Neural cell (in vitro differentiated cells): ENCODE measurements at regions not wholly inside any gene's neighbourhood (a gene's known extent, or its start where the extent isn't known, plus 50 kb on each side); places are given as distances from the start of the nearest gene placed in this dataset.
"Not testable (repeated sequence)": the region's sequence is repeated elsewhere in the genome, so short reads cannot be mapped to it uniquely, and the experiment has no call there.

ENCODE experiments used
- H2AFZ ChIP-seq: fragments of 200-600, 300-800 bp; sonication (generic), shearing (Covaris generic); 2 replicates; pipeline ENCODE4 v1.6.0; 2014; ENCODE audit warnings: low read depth, mild to moderate bottlenecking, antibody characterized with exemption, low read length, moderate library complexity
- H3F3A ChIP-seq: fragments of 200-600 bp; shearing (Covaris generic); 2 replicates; pipeline ENCODE4 v1.6.1; 2016; ENCODE audit warnings: mild to moderate bottlenecking, moderate library complexity, mixed read lengths, antibody characterized with exemption, low read length; ENCODE audit not compliant: insufficient read depth, poor library complexity, severe bottlenecking
- H3K27ac ChIP-seq: fragments of 200-600, 300-800 bp; sonication (generic), shearing (Covaris generic); 2 replicates; pipeline ENCODE4 v1.5.1; 2014; ENCODE audit warnings: mild to moderate bottlenecking, low read length, moderate library complexity
- H3K27me3 ChIP-seq: fragments of 300-800, 200-600 bp; sonication (generic), shearing (Covaris generic); 2 replicates; pipeline ENCODE4 v1.6.0; 2014; ENCODE audit warnings: mild to moderate bottlenecking, low read depth, low read length, moderate library complexity; ENCODE audit not compliant: insufficient read depth
- H3K36me3 ChIP-seq: fragments of 300-800, 200-600 bp; sonication (generic), shearing (Covaris generic); 2 replicates; pipeline ENCODE4 v1.5.1; 2014; ENCODE audit warnings: mild to moderate bottlenecking, antibody characterized with exemption, low read length, moderate library complexity; ENCODE audit not compliant: insufficient read depth
- H3K4me2 ChIP-seq: fragments of 300-800, 200-600 bp; sonication (generic), shearing (Covaris generic); 2 replicates; pipeline ENCODE4 v1.6.0; 2014; ENCODE audit warnings: mild to moderate bottlenecking, low read length
- H3K4me3 ChIP-seq: fragments of 300-800, 200-600 bp; sonication (generic), shearing (Covaris generic); 2 replicates; pipeline ENCODE4 v1.5.1; 2014; ENCODE audit warnings: mild to moderate bottlenecking, low read length, moderate library complexity
- H3K79me2 ChIP-seq: fragments of 200-600 bp; shearing (Covaris generic); replicated peaks from 2 replicates; pipeline ENCODE4 v1.6.0; 2014; ENCODE audit warnings: mild to moderate bottlenecking, low read length, moderate library complexity; ENCODE audit not compliant: insufficient read depth
- H3K9ac ChIP-seq: fragments of 300-800, 200-600 bp; sonication (generic), shearing (Covaris generic); 2 replicates; pipeline ENCODE4 v1.6.1; 2016; ENCODE audit warnings: mild to moderate bottlenecking, low read length, mixed read lengths
- H3K9me2 ChIP-seq: fragments of 200-600 bp; shearing (Covaris generic); 2 replicates; pipeline ENCODE4 v1.6.1; 2016; ENCODE audit warnings: mild to moderate bottlenecking, low read length, mixed read lengths; ENCODE audit not compliant: insufficient read depth
- H3K9me3 ChIP-seq: fragments of 200-600, 300-800 bp; sonication (generic), shearing (Covaris generic); 2 replicates; pipeline ENCODE4 v1.6.1; 2016; ENCODE audit warnings: mild to moderate bottlenecking, mixed run types, low read length, moderate library complexity, mixed read lengths
- H4K20me1 ChIP-seq: fragments of 200-600 bp; shearing (Covaris generic); 2 replicates; pipeline ENCODE4 v1.6.1; 2016; ENCODE audit warnings: mild to moderate bottlenecking, mixed run types; ENCODE audit not compliant: insufficient read depth
- CTCF ChIP-seq: fragments of 450-650 bp; IDR thresholded peaks from 2 replicates; pipeline ENCODE4 v1.5.1; 2014; ENCODE audit warnings: antibody characterized with exemption, mild to moderate bottlenecking, moderate library complexity; ENCODE audit not compliant: poor library complexity, severe bottlenecking
- EP300 ChIP-seq: fragments of 450-650 bp; conservative IDR thresholded peaks from 2 replicates; pipeline ENCODE4 v1.6.1; 2014; ENCODE audit warnings: antibody characterized with exemption, mild to moderate bottlenecking, moderate library complexity; ENCODE audit not compliant: poor library complexity, severe bottlenecking
- EZH2 ChIP-seq: fragments of 200-600, 300-800 bp; shearing (Covaris generic), sonication (generic); IDR thresholded peaks from 2 replicates; pipeline ENCODE4 v1.6.1; 2014; ENCODE audit warnings: antibody characterized with exemption, low read length, borderline replicate concordance, mild to moderate bottlenecking; ENCODE audit not compliant: insufficient read depth, poor library complexity, severe bottlenecking
- MXI1 ChIP-seq: fragments of 450-650 bp; conservative IDR thresholded peaks from 2 replicates; pipeline ENCODE4 v1.6.1; 2014; ENCODE audit warnings: antibody characterized with exemption, mild to moderate bottlenecking; ENCODE audit not compliant: poor library complexity, severe bottlenecking
- POLR2AphosphoS5 ChIP-seq: IDR thresholded peaks from 2 replicates; pipeline ENCODE4 v1.6.1; 2012
- RAD21 ChIP-seq: fragments of 450-650 bp; conservative IDR thresholded peaks from 2 replicates; pipeline ENCODE4 v1.6.1; 2014; ENCODE audit warnings: antibody characterized with exemption, mild to moderate bottlenecking, moderate library complexity
- REST ChIP-seq: IDR thresholded peaks from 2 replicates; pipeline ENCODE4 v1.6.1; 2012; ENCODE audit warnings: borderline replicate concordance
- SMC3 ChIP-seq: fragments of 450-650 bp; conservative IDR thresholded peaks from 2 replicates; pipeline ENCODE4 v1.6.1; 2014; ENCODE audit warnings: antibody characterized with exemption, mild to moderate bottlenecking, moderate library complexity; ENCODE audit not compliant: poor library complexity
- TAF1 ChIP-seq: IDR thresholded peaks from 2 replicates; pipeline ENCODE4 v1.6.1; 2012; ENCODE audit warnings: low read depth

GRCh38 chr10:27319752-27320431, 79.3 kb upstream of the ACBD5 start:
- TF ChIP-seq TAF1 (no peak), RAD21 (no peak), SMC3 (no peak), REST (no peak), POLR2AphosphoS5 (no peak), EP300 (no peak), EZH2 (no peak), MXI1 (no peak), CTCF (no peak)
- H3K9me3 ChIP-seq = no peaks in the 10 kb centered on the region
- H4K20me1 ChIP-seq = no peaks in the 10 kb centered on the region
- H3K36me3 ChIP-seq = no peaks in the 10 kb centered on the region
- H3K9me2 ChIP-seq = no peaks in the 10 kb centered on the region
- H3F3A ChIP-seq = no peaks in the 10 kb centered on the region
- H3K27me3 ChIP-seq = no peaks in the 10 kb centered on the region
- H3K9ac ChIP-seq = no peak overlapping the region
- no peaks in the 10 kb centered on the region for H3K79me2 ChIP-seq
- H3K4me2 ChIP-seq = no peak overlapping the region
- no peak overlapping the region for H2AFZ ChIP-seq
- no peak overlapping the region for H3K4me3 ChIP-seq
- no peak overlapping the region for H3K27ac ChIP-seq

GRCh38 chr10:27319139-27319538, 78.5 kb upstream of the ACBD5 start:
- H3K36me3 ChIP-seq, H3K4me2 ChIP-seq, H3K27ac ChIP-seq, H4K20me1 ChIP-seq, H2AFZ ChIP-seq, H3K9me3 ChIP-seq, H3K79me2 ChIP-seq, H3K9ac ChIP-seq, H3K9me2 ChIP-seq, H3F3A ChIP-seq, H3K4me3 ChIP-seq, H3K27me3 ChIP-seq: not testable (repeated sequence)

- H3K9ac ChIP-seq, H3K9me3 ChIP-seq, H3K79me2 ChIP-seq, H3K27me3 ChIP-seq, H4K20me1 ChIP-seq, H3K9me2 ChIP-seq, H2AFZ ChIP-seq, H3F3A ChIP-seq, H3K36me3 ChIP-seq, H3K27ac ChIP-seq, H3K4me2 ChIP-seq, H3K4me3 ChIP-seq: not testable (repeated sequence)
These were observed 74.5 kb upstream of the ACBD5 start for GRCh38 chr10:27315082-27315481.

- H3K9me3 ChIP-seq, H3K4me3 ChIP-seq, H2AFZ ChIP-seq, H4K20me1 ChIP-seq, H3K27ac ChIP-seq, H3K4me2 ChIP-seq, H3K27me3 ChIP-seq, H3K79me2 ChIP-seq, H3F3A ChIP-seq, H3K9me2 ChIP-seq, H3K9ac ChIP-seq, H3K36me3 ChIP-seq: not testable (repeated sequence)
These were observed 73.0 kb upstream of the ACBD5 start for GRCh38 chr10:27313586-27313985.
